Neural cell (in vitro differentiated cells): ENCODE measurements at regions not wholly inside any gene's neighbourhood (a gene's known extent, or its start where the extent isn't known, plus 50 kb on each side); places are given as distances from the start of the nearest gene placed in this dataset.

Experiments
- H2AFZ ChIP-seq: fragments of 200-600, 300-800 bp; sonication (generic), shearing (Covaris generic); 2 replicates; pipeline ENCODE4 v1.6.0; 2014; ENCODE audit warnings: low read depth, mild to moderate bottlenecking, antibody characterized with exemption, low read length, moderate library complexity
- H3F3A ChIP-seq: fragments of 200-600 bp; shearing (Covaris generic); 2 replicates; pipeline ENCODE4 v1.6.1; 2016; ENCODE audit warnings: mild to moderate bottlenecking, moderate library complexity, mixed read lengths, antibody characterized with exemption, low read length; ENCODE audit not compliant: insufficient read depth, poor library complexity, severe bottlenecking
- H3K27ac ChIP-seq: fragments of 200-600, 300-800 bp; sonication (generic), shearing (Covaris generic); 2 replicates; pipeline ENCODE4 v1.5.1; 2014; ENCODE audit warnings: mild to moderate bottlenecking, low read length, moderate library complexity
- H3K27me3 ChIP-seq: fragments of 300-800, 200-600 bp; sonication (generic), shearing (Covaris generic); 2 replicates; pipeline ENCODE4 v1.6.0; 2014; ENCODE audit warnings: mild to moderate bottlenecking, low read depth, low read length, moderate library complexity; ENCODE audit not compliant: insufficient read depth
- H3K36me3 ChIP-seq: fragments of 300-800, 200-600 bp; sonication (generic), shearing (Covaris generic); 2 replicates; pipeline ENCODE4 v1.5.1; 2014; ENCODE audit warnings: mild to moderate bottlenecking, antibody characterized with exemption, low read length, moderate library complexity; ENCODE audit not compliant: insufficient read depth
- H3K4me2 ChIP-seq: fragments of 300-800, 200-600 bp; sonication (generic), shearing (Covaris generic); 2 replicates; pipeline ENCODE4 v1.6.0; 2014; ENCODE audit warnings: mild to moderate bottlenecking, low read length
- H3K4me3 ChIP-seq: fragments of 300-800, 200-600 bp; sonication (generic), shearing (Covaris generic); 2 replicates; pipeline ENCODE4 v1.5.1; 2014; ENCODE audit warnings: mild to moderate bottlenecking, low read length, moderate library complexity
- H3K79me2 ChIP-seq: fragments of 200-600 bp; shearing (Covaris generic); replicated peaks from 2 replicates; pipeline ENCODE4 v1.6.0; 2014; ENCODE audit warnings: mild to moderate bottlenecking, low read length, moderate library complexity; ENCODE audit not compliant: insufficient read depth
- H3K9ac ChIP-seq: fragments of 300-800, 200-600 bp; sonication (generic), shearing (Covaris generic); 2 replicates; pipeline ENCODE4 v1.6.1; 2016; ENCODE audit warnings: mild to moderate bottlenecking, low read length, mixed read lengths
- H3K9me2 ChIP-seq: fragments of 200-600 bp; shearing (Covaris generic); 2 replicates; pipeline ENCODE4 v1.6.1; 2016; ENCODE audit warnings: mild to moderate bottlenecking, low read length, mixed read lengths; ENCODE audit not compliant: insufficient read depth
- H3K9me3 ChIP-seq: fragments of 200-600, 300-800 bp; sonication (generic), shearing (Covaris generic); 2 replicates; pipeline ENCODE4 v1.6.1; 2016; ENCODE audit warnings: mild to moderate bottlenecking, mixed run types, low read length, moderate library complexity, mixed read lengths
- H4K20me1 ChIP-seq: fragments of 200-600 bp; shearing (Covaris generic); 2 replicates; pipeline ENCODE4 v1.6.1; 2016; ENCODE audit warnings: mild to moderate bottlenecking, mixed run types; ENCODE audit not compliant: insufficient read depth
- CTCF ChIP-seq: fragments of 450-650 bp; IDR thresholded peaks from 2 replicates; pipeline ENCODE4 v1.5.1; 2014; ENCODE audit warnings: antibody characterized with exemption, mild to moderate bottlenecking, moderate library complexity; ENCODE audit not compliant: poor library complexity, severe bottlenecking
- EP300 ChIP-seq: fragments of 450-650 bp; conservative IDR thresholded peaks from 2 replicates; pipeline ENCODE4 v1.6.1; 2014; ENCODE audit warnings: antibody characterized with exemption, mild to moderate bottlenecking, moderate library complexity; ENCODE audit not compliant: poor library complexity, severe bottlenecking
- EZH2 ChIP-seq: fragments of 200-600, 300-800 bp; shearing (Covaris generic), sonication (generic); IDR thresholded peaks from 2 replicates; pipeline ENCODE4 v1.6.1; 2014; ENCODE audit warnings: antibody characterized with exemption, low read length, borderline replicate concordance, mild to moderate bottlenecking; ENCODE audit not compliant: insufficient read depth, poor library complexity, severe bottlenecking
- MXI1 ChIP-seq: fragments of 450-650 bp; conservative IDR thresholded peaks from 2 replicates; pipeline ENCODE4 v1.6.1; 2014; ENCODE audit warnings: antibody characterized with exemption, mild to moderate bottlenecking; ENCODE audit not compliant: poor library complexity, severe bottlenecking
- POLR2AphosphoS5 ChIP-seq: IDR thresholded peaks from 2 replicates; pipeline ENCODE4 v1.6.1; 2012
- RAD21 ChIP-seq: fragments of 450-650 bp; conservative IDR thresholded peaks from 2 replicates; pipeline ENCODE4 v1.6.1; 2014; ENCODE audit warnings: antibody characterized with exemption, mild to moderate bottlenecking, moderate library complexity
- REST ChIP-seq: IDR thresholded peaks from 2 replicates; pipeline ENCODE4 v1.6.1; 2012; ENCODE audit warnings: borderline replicate concordance
- SMC3 ChIP-seq: fragments of 450-650 bp; conservative IDR thresholded peaks from 2 replicates; pipeline ENCODE4 v1.6.1; 2014; ENCODE audit warnings: antibody characterized with exemption, mild to moderate bottlenecking, moderate library complexity; ENCODE audit not compliant: poor library complexity
- TAF1 ChIP-seq: IDR thresholded peaks from 2 replicates; pipeline ENCODE4 v1.6.1; 2012; ENCODE audit warnings: low read depth

- no peaks in the 10 kb centered on the region for H3K9me2 ChIP-seq
- H3K9ac ChIP-seq, result no peak overlapping the region
- H3K4me3 ChIP-seq, result no peak overlapping the region
- no peaks in the 10 kb centered on the region for H4K20me1 ChIP-seq
- no peaks in the 10 kb centered on the region for H3K9me3 ChIP-seq
- H3K27me3 ChIP-seq, result no peaks in the 10 kb centered on the region
- no peaks in the 10 kb centered on the region for H3K36me3 ChIP-seq
- H3F3A ChIP-seq, result no peaks in the 10 kb centered on the region
- H3K4me2 ChIP-seq, result no peak overlapping the region
- H2AFZ ChIP-seq, result no peak overlapping the region
- H3K79me2 ChIP-seq, result no peaks in the 10 kb centered on the region
- no peak overlapping the region for H3K27ac ChIP-seq
- no peak for TF ChIP-seq POLR2AphosphoS5
- no peak for TF ChIP-seq RAD21
- TF ChIP-seq REST, result no peak
- no peak for TF ChIP-seq CTCF
- TF ChIP-seq SMC3, result no peak
- no peak for TF ChIP-seq EP300
- TF ChIP-seq MXI1, result no peak
- TF ChIP-seq TAF1, result no peak
- no peak for TF ChIP-seq EZH2
These were observed 69.9 kb downstream of the SLITRK6 start for GRCh38 chr13:85729296-85729695.

- no peak overlapping the region for H3K27ac ChIP-seq
- H3K27me3 ChIP-seq, result no peaks in the 10 kb centered on the region
- H3K4me3 ChIP-seq, result no peak overlapping the region
- H3K9me2 ChIP-seq, result no peaks in the 10 kb centered on the region
- no peaks in the 10 kb centered on the region for H4K20me1 ChIP-seq
- H3K9ac ChIP-seq, result no peak overlapping the region
- no peaks in the 10 kb centered on the region for H3K79me2 ChIP-seq
- no peak overlapping the region for H3K4me2 ChIP-seq
- H3K9me3 ChIP-seq, result no peaks in the 10 kb centered on the region
- TF ChIP-seq EP300 (no peak), RAD21 (no peak), POLR2AphosphoS5 (no peak), EZH2 (no peak), SMC3 (no peak)
- H3F3A ChIP-seq, result no peaks in the 10 kb centered on the region
- no peak overlapping the region for H2AFZ ChIP-seq
- no peaks in the 10 kb centered on the region for H3K36me3 ChIP-seq
These were observed 70.4 kb downstream of the SLITRK6 start for GRCh38 chr13:85728811-85729210.

GRCh38 chr13:85725433-85725832, 73.8 kb downstream of the SLITRK6 start:
- Histone ChIP-seq H3K4me2 (no peak overlapping the region), H3K9me3 (no peaks in the 10 kb centered on the region), H3K27ac (no peak overlapping the region), H3K9ac (no peak overlapping the region), H3K4me3 (no peak overlapping the region), H3K79me2 (no peaks in the 10 kb centered on the region), H2AFZ (no peak overlapping the region), H4K20me1 (no peaks in the 10 kb centered on the region), H3K36me3 (no peaks in the 10 kb centered on the region), H3F3A (no peaks in the 10 kb centered on the region), H3K9me2 (no peaks in the 10 kb centered on the region), H3K27me3 (no peaks in the 10 kb centered on the region)
- TF ChIP-seq TAF1 (no peak), RAD21 (no peak), SMC3 (no peak), REST (no peak), EZH2 (no peak), EP300 (no peak), CTCF (no peak), MXI1 (no peak)
